Endothelial cell of umbilical vein (primary cell): ENCODE measurements at regions not wholly inside any gene's neighbourhood (a gene's known extent, or its start where the extent isn't known, plus 50 kb on each side); places are given as distances from the start of the nearest gene placed in this dataset.

ENCODE experiments used
- EZH2 ChIP-seq: IDR thresholded peaks from 2 replicates; pipeline ENCODE4 v1.6.1; 2012; ENCODE audit warnings: borderline replicate concordance, low read depth, mild to moderate bottlenecking, moderate library complexity, low read length, inconsistent platforms; ENCODE audit not compliant: severe bottlenecking
- GATA2 ChIP-seq: IDR thresholded peaks from 2 replicates; pipeline ENCODE4 v1.7.0; 2011; ENCODE audit warnings: low read depth, mild to moderate bottlenecking, moderate library complexity, mixed read lengths, low read length; ENCODE audit not compliant: insufficient read length, insufficient read depth
- JUN ChIP-seq: IDR thresholded peaks from 2 replicates; pipeline ENCODE4 v1.6.1; 2011; ENCODE audit warnings: borderline replicate concordance, low read depth; ENCODE audit not compliant: insufficient read length, insufficient read depth
- MAX ChIP-seq: IDR thresholded peaks from 2 replicates; pipeline ENCODE4 v1.6.1; 2011; ENCODE audit not compliant: insufficient read depth, insufficient read length
- MYC ChIP-seq: IDR thresholded peaks from one replicate; pipeline ENCODE4 v1.6.1; 2011; ENCODE audit warnings: mild to moderate bottlenecking, low read depth, low read length
- POLR2A ChIP-seq: IDR thresholded peaks from 2 replicates; pipeline ENCODE4 v1.6.1; 2012; ENCODE audit warnings: low read depth, mild to moderate bottlenecking, control low read depth, low read length
- POLR2AphosphoS5 ChIP-seq: IDR thresholded peaks from 2 replicates; pipeline ENCODE4 v1.6.1; 2012; ENCODE audit warnings: low read depth, mild to moderate bottlenecking, control low read depth, low read length, moderate library complexity; ENCODE audit not compliant: insufficient read depth
- TF ChIP-seq, protein P1 (sequence below), 2 donors: IDR thresholded peaks; 1 replicate in 1 of 2; 2 replicates in 1 of 2; pipeline ENCODE4 v1.5.1; 2011; ENCODE audit warnings: low read length in 2 of 2, mild to moderate bottlenecking in 2 of 2, moderate library complexity in 2 of 2, control low read depth in 1 of 2, inconsistent platforms in 1 of 2, low read depth in 1 of 2; ENCODE audit not compliant: insufficient read depth in 1 of 2; ENCODE audit errors: extremely low read depth in 1 of 2

DNA sequence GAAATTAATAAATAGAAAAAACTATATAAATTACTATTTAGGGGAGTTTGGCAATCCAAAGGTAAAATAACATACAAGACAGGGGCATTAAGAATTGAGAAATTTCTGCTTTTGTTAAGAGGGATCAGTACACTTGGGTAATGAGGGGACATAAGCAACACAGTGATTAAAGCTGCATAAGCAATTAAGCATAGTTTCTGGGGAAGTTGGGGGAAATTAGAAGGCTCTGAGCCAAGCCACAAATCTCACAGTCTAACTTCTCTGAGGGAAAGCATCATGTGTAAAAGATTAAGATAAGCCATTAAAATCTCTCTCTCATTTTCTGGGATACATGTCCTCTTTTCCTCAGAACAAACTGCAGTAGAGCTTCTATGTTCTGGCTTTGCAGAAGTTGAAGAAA, 533.9 kb upstream of the LRFN5 start:
- TF ChIP-seq, protein P1, sequence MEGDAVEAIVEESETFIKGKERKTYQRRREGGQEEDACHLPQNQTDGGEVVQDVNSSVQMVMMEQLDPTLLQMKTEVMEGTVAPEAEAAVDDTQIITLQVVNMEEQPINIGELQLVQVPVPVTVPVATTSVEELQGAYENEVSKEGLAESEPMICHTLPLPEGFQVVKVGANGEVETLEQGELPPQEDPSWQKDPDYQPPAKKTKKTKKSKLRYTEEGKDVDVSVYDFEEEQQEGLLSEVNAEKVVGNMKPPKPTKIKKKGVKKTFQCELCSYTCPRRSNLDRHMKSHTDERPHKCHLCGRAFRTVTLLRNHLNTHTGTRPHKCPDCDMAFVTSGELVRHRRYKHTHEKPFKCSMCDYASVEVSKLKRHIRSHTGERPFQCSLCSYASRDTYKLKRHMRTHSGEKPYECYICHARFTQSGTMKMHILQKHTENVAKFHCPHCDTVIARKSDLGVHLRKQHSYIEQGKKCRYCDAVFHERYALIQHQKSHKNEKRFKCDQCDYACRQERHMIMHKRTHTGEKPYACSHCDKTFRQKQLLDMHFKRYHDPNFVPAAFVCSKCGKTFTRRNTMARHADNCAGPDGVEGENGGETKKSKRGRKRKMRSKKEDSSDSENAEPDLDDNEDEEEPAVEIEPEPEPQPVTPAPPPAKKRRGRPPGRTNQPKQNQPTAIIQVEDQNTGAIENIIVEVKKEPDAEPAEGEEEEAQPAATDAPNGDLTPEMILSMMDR (IDR thresholded peaks at IDR 0.05; ENCODE audit: extremely low read depth in 1 of 2, insufficient read depth in 1 of 2, low read depth in 1 of 2, low read length in 2 of 2) = no peak
- TF ChIP-seq POLR2AphosphoS5 (no peak), EZH2 (no peak), POLR2A (no peak), JUN (no peak), MYC (no peak), MAX (no peak), GATA2 (no peak)
